Activated naive CD8-positive, alpha-beta T cell treated with anti-CD3 and anti-CD28 coated beads, Interleukin-2, amount 10 ng/mL, durations not matched to agents 7 days and 5 days (primary cell): ENCODE measurements at regions not wholly inside any gene's neighbourhood (a gene's known extent, or its start where the extent isn't known, plus 50 kb on each side); places are given as distances from the start of the nearest gene placed in this dataset.

ENCODE experiments used
- ATAC-seq: fragments of 150-1000 bp; cut with Tn5 transposase; one replicate; pipeline ENCODE4 v1.10.0; 2021; ENCODE audit warnings: low read depth, moderate library complexity
- POLR2A ChIA-PET: fragments of 350-600 bp; sonication (Branson Sonifier 250); formaldehyde crosslinking; loops from one replicate; lab custom pipeline; 2021; ENCODE audit warnings: antibody characterized with exemption; lab: Charles Lee
- DNase-seq: peaks from one replicate; pipeline ENCODE4 v3.0.0; 2021
- H3K27ac Mint-ChIP-seq: one replicate; pipeline ENCODE4 v1.8.0; 2022; ENCODE audit warnings: mild to moderate bottlenecking, mixed read lengths
- H3K27me3 Mint-ChIP-seq: one replicate; pipeline ENCODE4 v1.8.0; 2022; ENCODE audit warnings: mild to moderate bottlenecking, moderate library complexity, mixed read lengths
- H3K36me3 Mint-ChIP-seq: one replicate; pipeline ENCODE4 v1.8.0; 2021; ENCODE audit warnings: mild to moderate bottlenecking, mixed read lengths
- H3K4me1 Mint-ChIP-seq: one replicate; pipeline ENCODE4 v1.8.0; 2021; ENCODE audit warnings: mixed read lengths
- H3K4me3 Mint-ChIP-seq: one replicate; pipeline ENCODE4 v1.8.0; 2022; ENCODE audit warnings: mild to moderate bottlenecking, moderate library complexity, mixed read lengths
- H3K9me3 Mint-ChIP-seq: one replicate; pipeline ENCODE4 v1.8.0; 2021; ENCODE audit warnings: mixed read lengths

- H3K4me1 Mint-ChIP-seq: no peaks in the 10 kb centered on the region
- no peaks in the 10 kb centered on the region for H3K9me3 Mint-ChIP-seq
- ATAC-seq (no peak), DNase-seq (no peak)
- H3K36me3 Mint-ChIP-seq: no peaks in the 10 kb centered on the region
- no peak overlapping the region for H3K4me3 Mint-ChIP-seq
- H3K27ac Mint-ChIP-seq: no peak overlapping the region
- H3K27me3 Mint-ChIP-seq: no peaks in the 10 kb centered on the region
- POLR2A ChIA-PET: no interaction called here
Measured at GRCh38 chr1:60156371-60156770, 82.8 kb upstream of the C1orf87 start.

- Mint-ChIP-seq H3K27me3 (peaks cover 1% of the 10 kb centered on the region), H3K27ac (no peak overlapping the region), H3K36me3 (no peaks in the 10 kb centered on the region), H3K4me1 (no peaks in the 10 kb centered on the region), H3K4me3 (no peak overlapping the region), H3K9me3 (no peaks in the 10 kb centered on the region)
- POLR2A ChIA-PET: no interaction called here
- no peak for DNase-seq
- ATAC-seq: no peak
Measured at GRCh38 chr1:60153961-60154360, 80.4 kb upstream of the C1orf87 start.

- POLR2A ChIA-PET: no interaction called here
- no peak for ATAC-seq
- no peaks in the 10 kb centered on the region for H3K9me3 Mint-ChIP-seq
- H3K27ac Mint-ChIP-seq: no peak overlapping the region
- no peaks in the 10 kb centered on the region for H3K36me3 Mint-ChIP-seq
- no peak overlapping the region for H3K4me3 Mint-ChIP-seq
- peaks cover 1% of the 10 kb centered on the region for H3K27me3 Mint-ChIP-seq
- no peak for DNase-seq
- no peaks in the 10 kb centered on the region for H3K4me1 Mint-ChIP-seq
Measured at GRCh38 chr1:60152891-60153290, 79.3 kb upstream of the C1orf87 start.

GRCh38 chr1:60151311-60151710 is 77.7 kb upstream of the C1orf87 start:
- DNase-seq (no peak), ATAC-seq (no peak)
- H3K4me3 Mint-ChIP-seq: no peak overlapping the region
- H3K27ac Mint-ChIP-seq: no peak overlapping the region
- H3K36me3 Mint-ChIP-seq: no peaks in the 10 kb centered on the region
- H3K27me3 Mint-ChIP-seq: peaks cover 1% of the 10 kb centered on the region
- no peaks in the 10 kb centered on the region for H3K4me1 Mint-ChIP-seq
- POLR2A ChIA-PET: no interaction called here
- H3K9me3 Mint-ChIP-seq: no peaks in the 10 kb centered on the region

GRCh38 chr1:60149251-60149650 is 75.7 kb upstream of the C1orf87 start:
- no peaks in the 10 kb centered on the region for H3K9me3 Mint-ChIP-seq
- no peak overlapping the region for H3K4me3 Mint-ChIP-seq
- H3K27me3 Mint-ChIP-seq: peaks cover 3% of the 10 kb centered on the region
- H3K36me3 Mint-ChIP-seq: no peaks in the 10 kb centered on the region
- DNase-seq (no peak), ATAC-seq (no peak)
- H3K4me1 Mint-ChIP-seq: no peaks in the 10 kb centered on the region
- H3K27ac Mint-ChIP-seq: no peak overlapping the region
- POLR2A ChIA-PET: no interaction called here

- no peak overlapping the region for H3K4me3 Mint-ChIP-seq
- H3K27me3 Mint-ChIP-seq: peaks cover 6% of the 10 kb centered on the region
- no peak for ATAC-seq
- no peak overlapping the region for H3K27ac Mint-ChIP-seq
- DNase-seq: no peak
- H3K9me3 Mint-ChIP-seq: no peaks in the 10 kb centered on the region
- POLR2A ChIA-PET: no interaction called here
- H3K36me3 Mint-ChIP-seq: no peaks in the 10 kb centered on the region
- H3K4me1 Mint-ChIP-seq: no peaks in the 10 kb centered on the region
Measured at GRCh38 chr1:60146884-60147283, 73.3 kb upstream of the C1orf87 start.

- no peak overlapping the region for H3K27ac Mint-ChIP-seq
- no peaks in the 10 kb centered on the region for H3K4me1 Mint-ChIP-seq
- ATAC-seq (no peak), DNase-seq (no peak)
- no peaks in the 10 kb centered on the region for H3K9me3 Mint-ChIP-seq
- H3K4me3 Mint-ChIP-seq: no peak overlapping the region
- H3K36me3 Mint-ChIP-seq: no peaks in the 10 kb centered on the region
- POLR2A ChIA-PET: no interaction called here
- peaks cover 4% of the 10 kb centered on the region for H3K27me3 Mint-ChIP-seq
Measured at GRCh38 chr1:60145771-60146170, 72.2 kb upstream of the C1orf87 start.

GRCh38 chr1:60141743-60142142 is 68.2 kb upstream of the C1orf87 start:
- POLR2A ChIA-PET: no interaction called here
- Mint-ChIP-seq H3K36me3 (no peaks in the 10 kb centered on the region), H3K4me3 (no peak overlapping the region), H3K27me3 (peaks cover 6% of the 10 kb centered on the region), H3K4me1 (no peaks in the 10 kb centered on the region), H3K27ac (no peak overlapping the region), H3K9me3 (no peaks in the 10 kb centered on the region)
- ATAC-seq (no peak), DNase-seq (no peak)

GRCh38 chr1:60141276-60141675 is 67.7 kb upstream of the C1orf87 start:
- POLR2A ChIA-PET: no interaction called here
- Mint-ChIP-seq H3K36me3 (no peaks in the 10 kb centered on the region), H3K4me3 (no peak overlapping the region), H3K27ac (no peak overlapping the region), H3K27me3 (peaks cover 6% of the 10 kb centered on the region), H3K9me3 (no peaks in the 10 kb centered on the region), H3K4me1 (no peaks in the 10 kb centered on the region)
- no peak for ATAC-seq
- no peak for DNase-seq

GRCh38 chr1:60137406-60137805 is 63.8 kb upstream of the C1orf87 start:
- POLR2A ChIA-PET: no interaction called here
- peaks cover 5% of the 10 kb centered on the region for H3K4me1 Mint-ChIP-seq
- no peak overlapping the region for H3K27ac Mint-ChIP-seq
- peaks cover 2% of the 10 kb centered on the region for H3K27me3 Mint-ChIP-seq
- no peak for ATAC-seq
- H3K36me3 Mint-ChIP-seq: no peaks in the 10 kb centered on the region
- H3K9me3 Mint-ChIP-seq: no peaks in the 10 kb centered on the region
- no peak overlapping the region for H3K4me3 Mint-ChIP-seq
- DNase-seq: no peak

GRCh38 chr1:60136395-60136794 is 62.8 kb upstream of the C1orf87 start:
- no peaks in the 10 kb centered on the region for H3K9me3 Mint-ChIP-seq

GRCh38 chr1:60134716-60135115 is 61.1 kb upstream of the C1orf87 start:
- H3K27ac Mint-ChIP-seq: no peak overlapping the region
- DNase-seq (no peak), ATAC-seq (no peak)
- H3K4me1 Mint-ChIP-seq: peaks cover 5% of the 10 kb centered on the region
- H3K27me3 Mint-ChIP-seq: peaks cover 2% of the 10 kb centered on the region
- no peaks in the 10 kb centered on the region for H3K36me3 Mint-ChIP-seq
- POLR2A ChIA-PET: no interaction called here
- no peak overlapping the region for H3K4me3 Mint-ChIP-seq
- H3K9me3 Mint-ChIP-seq: no peaks in the 10 kb centered on the region

More at GRCh38 chr1:60136395-60136794, 62.8 kb upstream of the C1orf87 start:
- peaks cover 5% of the 10 kb centered on the region for H3K4me1 Mint-ChIP-seq
- no peaks in the 10 kb centered on the region for H3K36me3 Mint-ChIP-seq
- DNase-seq: no peak
- no peak overlapping the region for H3K4me3 Mint-ChIP-seq
- H3K27me3 Mint-ChIP-seq: peaks cover 2% of the 10 kb centered on the region
- POLR2A ChIA-PET: no interaction called here
- no peak overlapping the region for H3K27ac Mint-ChIP-seq
- no peak for ATAC-seq

- POLR2A ChIA-PET: no interaction called here
Measured at GRCh38 chr1:60133848-60134247, 60.3 kb upstream of the C1orf87 start.

GRCh38 chr1:60133000-60133673 is 59.6 kb upstream of the C1orf87 start:
- Mint-ChIP-seq H3K36me3 (no peaks in the 10 kb centered on the region), H3K4me1 (peaks cover 5% of the 10 kb centered on the region), H3K27me3 (peaks cover 3% of the 10 kb centered on the region), H3K27ac (no peak overlapping the region), H3K4me3 (no peak overlapping the region), H3K9me3 (no peaks in the 10 kb centered on the region)
- DNase-seq (no peak), ATAC-seq (peak; percentile 52)
- POLR2A ChIA-PET: no interaction called here

More at GRCh38 chr1:60133848-60134247, 60.3 kb upstream of the C1orf87 start:
- ATAC-seq: no peak
- H3K4me3 Mint-ChIP-seq: no peak overlapping the region
- no peaks in the 10 kb centered on the region for H3K36me3 Mint-ChIP-seq
- peaks cover 2% of the 10 kb centered on the region for H3K27me3 Mint-ChIP-seq
- no peak for DNase-seq
- no peak overlapping the region for H3K27ac Mint-ChIP-seq
- H3K9me3 Mint-ChIP-seq: no peaks in the 10 kb centered on the region
- H3K4me1 Mint-ChIP-seq: peaks cover 5% of the 10 kb centered on the region
